K562 (cell line): ENCODE measurements at regions not wholly inside any gene's neighbourhood (a gene's known extent, or its start where the extent isn't known, plus 50 kb on each side); places are given as distances from the start of the nearest gene placed in this dataset.

Experiments used
- CBFA2T3 ChIP-seq: fragments of 450-650 bp; IDR thresholded peaks from 2 replicates; pipeline ENCODE4 v1.6.1; 2017
- GTF2A2 ChIP-seq: IDR thresholded peaks from 2 replicates; pipeline ENCODE4 v1.6.1; 2016; ENCODE audit warnings: mild to moderate bottlenecking, missing genetic modification characterization, missing compliant biosample characterization
- GTF2E2 ChIP-seq: fragments of 200-800 bp; sonication (Bioruptor generic); IDR thresholded peaks from 2 replicates; pipeline ENCODE4 v1.6.1; 2016; ENCODE audit warnings: missing genetic modification characterization, missing compliant biosample characterization
- KAT7 ChIP-seq: sonication (generic); formaldehyde crosslinking; IDR thresholded peaks from 2 replicates; pipeline ENCODE4 v1.8.0; 2022; ENCODE audit warnings: missing genetic modification reagents, mild to moderate bottlenecking, borderline replicate concordance
- KDM4B ChIP-seq, 2 experiments: fragments of 450-650 bp in 1 of 2; sonication (generic) in 1 of 2; IDR thresholded peaks; 2 replicates each; pipeline ENCODE4 v1.6.1; 2016 to 2017; ENCODE audit warnings: borderline replicate concordance in 2 of 2, antibody characterized with exemption in 1 of 2, low read depth in 1 of 2, mild to moderate bottlenecking in 1 of 2
- RREB1 ChIP-seq: fragments of 250-450 bp; sonication (Bioruptor Pico); IDR thresholded peaks from 2 replicates; pipeline ENCODE4 v1.4.0; 2020
- SRSF1 ChIP-seq: fragments of 200-400 bp; formaldehyde crosslinking; IDR thresholded peaks from 2 replicates; pipeline ENCODE4 v1.6.1; 2017; ENCODE audit warnings: mild to moderate bottlenecking, low read depth, low read length, moderate library complexity
- TAL1 ChIP-seq: fragments of 450-650 bp; IDR thresholded peaks from 2 replicates; pipeline ENCODE4 v1.6.1; 2016; ENCODE audit warnings: mild to moderate bottlenecking
- ZNF165 ChIP-seq: fragments of 250-450 bp; sonication (Bioruptor Pico); IDR thresholded peaks from 2 replicates; pipeline ENCODE4 v1.4.0; 2020; ENCODE audit warnings: borderline replicate concordance
- ZNF282 ChIP-seq: sonication (generic); formaldehyde crosslinking; IDR thresholded peaks from 2 replicates; pipeline ENCODE4 v1.8.1; 2023; ENCODE audit warnings: missing genetic modification reagents
- TF ChIP-seq, protein P1 (sequence below), 3 experiments: IDR thresholded peaks in 2 of 3; conservative IDR thresholded peaks in 1 of 3; 2 replicates each; pipeline ENCODE4 v1.5.1; 2011 to 2012; ENCODE audit warnings: low read length in 3 of 3, mild to moderate bottlenecking in 3 of 3, control low read depth in 2 of 3, improper control_type of control experiment in 1 of 3, inconsistent platforms in 1 of 3, low read depth in 1 of 3, mixed read lengths in 1 of 3, moderate library complexity in 1 of 3; ENCODE audit not compliant: insufficient read depth in 2 of 3

- no peak for TF ChIP-seq RREB1 (CRISPR knock-in tag)
- TF ChIP-seq SRSF1 = no peak
- no peak for TF ChIP-seq CBFA2T3
- TF ChIP-seq KAT7 = no peak
- no peak for TF ChIP-seq GTF2A2 (tag)
- TF ChIP-seq ZNF282 (CRISPR knock-in tag) = no peak
- TF ChIP-seq ZNF165 (CRISPR knock-in tag) = no peak
- no peak for TF ChIP-seq GTF2E2 (tag)
- TF ChIP-seq, protein P1, sequence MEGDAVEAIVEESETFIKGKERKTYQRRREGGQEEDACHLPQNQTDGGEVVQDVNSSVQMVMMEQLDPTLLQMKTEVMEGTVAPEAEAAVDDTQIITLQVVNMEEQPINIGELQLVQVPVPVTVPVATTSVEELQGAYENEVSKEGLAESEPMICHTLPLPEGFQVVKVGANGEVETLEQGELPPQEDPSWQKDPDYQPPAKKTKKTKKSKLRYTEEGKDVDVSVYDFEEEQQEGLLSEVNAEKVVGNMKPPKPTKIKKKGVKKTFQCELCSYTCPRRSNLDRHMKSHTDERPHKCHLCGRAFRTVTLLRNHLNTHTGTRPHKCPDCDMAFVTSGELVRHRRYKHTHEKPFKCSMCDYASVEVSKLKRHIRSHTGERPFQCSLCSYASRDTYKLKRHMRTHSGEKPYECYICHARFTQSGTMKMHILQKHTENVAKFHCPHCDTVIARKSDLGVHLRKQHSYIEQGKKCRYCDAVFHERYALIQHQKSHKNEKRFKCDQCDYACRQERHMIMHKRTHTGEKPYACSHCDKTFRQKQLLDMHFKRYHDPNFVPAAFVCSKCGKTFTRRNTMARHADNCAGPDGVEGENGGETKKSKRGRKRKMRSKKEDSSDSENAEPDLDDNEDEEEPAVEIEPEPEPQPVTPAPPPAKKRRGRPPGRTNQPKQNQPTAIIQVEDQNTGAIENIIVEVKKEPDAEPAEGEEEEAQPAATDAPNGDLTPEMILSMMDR (IDR thresholded peaks at IDR 0.05 in 2 of 3, conservative IDR thresholded peaks at IDR 0.05 in 1 of 3; ENCODE audit: insufficient read depth in 2 of 3, low read depth in 1 of 3, low read length in 3 of 3) = no peak
- TF ChIP-seq TAL1 = no peak
- no peak for TF ChIP-seq KDM4B (IDR thresholded peaks at IDR 0.05; ENCODE audit: borderline replicate concordance in 2 of 2, low read depth in 1 of 2)
These were observed 1144.8 kb downstream of the EPHA7 start (continued) for GRCh38 chr6:92274588-92274987.
